GM23338 (cell line): ENCODE measurements at regions not wholly inside any gene's neighbourhood (a gene's known extent, or its start where the extent isn't known, plus 50 kb on each side); places are given as distances from the start of the nearest gene placed in this dataset.

Source experiments
- CREB1 ChIP-seq: fragments of 250-450 bp; sonication (Bioruptor Pico); IDR thresholded peaks from 2 replicates; pipeline ENCODE4 v1.5.0; 2020; ENCODE audit warnings: low read depth, mild to moderate bottlenecking, moderate library complexity
- POLR2AphosphoS5 ChIP-seq: IDR thresholded peaks from 2 replicates; pipeline ENCODE4 v1.6.1; 2016; ENCODE audit warnings: antibody characterized with exemption, low read depth

DNA sequence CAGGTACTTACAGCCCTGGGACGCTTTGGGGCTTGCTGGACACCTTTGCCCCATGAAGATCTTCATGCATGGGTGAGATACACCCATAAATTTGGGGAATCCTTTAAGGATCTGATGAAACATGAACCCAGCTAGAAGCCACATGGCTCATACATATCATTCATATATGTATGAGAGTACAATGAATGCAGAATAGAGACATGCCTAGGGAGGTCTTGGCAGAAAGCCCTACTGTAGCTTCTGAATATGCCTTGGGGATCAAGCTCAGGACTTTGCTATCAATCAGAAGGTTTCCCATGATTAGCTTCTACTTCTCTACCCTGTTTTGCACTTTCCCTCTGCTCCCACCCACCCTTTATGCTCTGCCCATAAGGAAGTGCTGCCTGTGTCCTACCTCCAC, 368.4 kb downstream of the LPIN1 start:
- no peak for TF ChIP-seq CREB1 (CRISPR knock-in tag)
- no peak for TF ChIP-seq POLR2AphosphoS5
